NCI-H1105 (cell line): ENCODE measurements at regions not wholly inside any gene's neighbourhood (a gene's known extent, or its start where the extent isn't known, plus 50 kb on each side); places are given as distances from the start of the nearest gene placed in this dataset.

ENCODE experiments used
- DNase-seq: peaks from one replicate; lab custom pipeline; 2025; lab: John Stamatoyannopoulos, UW

DNA sequence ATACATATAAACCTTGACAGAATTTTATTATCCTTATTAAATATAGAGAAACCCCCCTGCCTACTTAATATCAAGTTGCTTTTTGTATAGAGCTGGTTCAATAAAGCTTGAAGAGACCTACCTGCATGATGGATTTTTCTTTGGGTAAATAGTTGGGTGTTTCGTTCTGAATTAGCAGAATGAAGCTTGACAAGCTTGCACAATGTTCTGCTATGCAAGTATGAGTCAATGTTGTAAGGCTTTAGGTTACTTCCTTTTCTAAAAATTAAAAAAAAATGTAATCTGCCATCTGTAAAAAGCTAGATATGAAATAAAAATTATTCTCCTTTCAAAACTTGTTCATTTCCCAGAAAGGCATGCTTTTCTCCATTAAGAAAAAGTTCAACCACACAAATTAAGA lies 1662.6 kb upstream of the SEL1L start:
- DNase-seq: no peak

- no peak for DNase-seq
These were observed 1663.6 kb upstream of the SEL1L start for GRCh38 chr14:83197271-83197670.

GRCh38 chr14:83207550-83207949 lies 1673.9 kb upstream of the SEL1L start:
- no peak for DNase-seq

- DNase-seq: no peak
These were observed 1674.7 kb upstream of the SEL1L start for GRCh38 chr14:83208341-83208740.

DNA sequence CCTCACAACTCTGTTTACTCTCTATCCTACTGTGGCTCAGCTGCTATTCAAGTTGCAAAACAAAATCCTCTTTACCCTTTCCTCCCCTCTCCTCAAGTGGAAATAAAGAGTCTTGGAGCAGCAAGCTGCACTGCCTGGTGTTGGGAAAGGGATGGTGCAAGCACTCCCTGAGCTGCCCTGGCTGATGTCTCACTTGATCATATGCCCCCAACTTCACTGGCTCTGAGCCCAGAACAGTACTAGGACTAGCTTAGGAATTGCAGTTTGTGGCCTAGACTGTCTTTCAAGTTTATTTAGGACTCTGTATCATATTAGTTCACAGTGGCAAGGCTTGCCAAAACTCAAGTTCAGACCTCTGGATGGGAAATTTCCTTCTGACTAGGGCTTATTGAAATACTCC lies 1683.8 kb upstream of the SEL1L start:
- DNase-seq: no peak

DNA sequence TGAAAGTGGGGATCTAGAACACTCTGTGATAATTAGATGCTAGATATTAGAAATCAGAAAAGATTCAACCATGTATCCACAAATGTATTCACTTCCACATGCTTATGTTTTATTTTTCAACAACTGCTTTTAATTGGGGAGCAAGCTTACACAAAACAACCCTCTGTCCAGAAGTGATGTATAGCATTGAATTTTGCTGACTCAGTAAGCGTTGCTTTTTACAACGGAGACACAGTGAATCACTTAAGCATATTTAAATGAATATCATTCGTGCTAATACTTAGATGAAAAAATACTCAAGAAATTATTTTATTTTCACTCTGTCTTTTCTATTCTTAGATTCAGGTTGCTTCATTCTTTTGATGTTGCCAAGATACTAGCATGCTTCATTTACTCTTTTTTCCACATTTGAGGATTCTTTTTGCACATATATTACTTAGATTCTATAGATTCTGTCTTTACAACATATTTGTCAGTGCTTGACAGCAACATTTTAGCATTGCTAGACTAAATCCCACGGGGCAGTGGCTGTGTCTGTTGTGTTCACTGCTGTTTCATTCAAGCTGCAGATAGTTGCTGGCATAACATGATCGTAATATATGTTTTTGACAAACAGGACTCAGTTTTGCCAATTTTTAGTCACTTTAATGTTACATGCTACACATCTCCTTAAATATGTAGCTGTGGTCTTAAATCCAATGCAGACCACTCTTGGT lies 1714.4 kb upstream of the SEL1L start:
- no peak for DNase-seq

DNA sequence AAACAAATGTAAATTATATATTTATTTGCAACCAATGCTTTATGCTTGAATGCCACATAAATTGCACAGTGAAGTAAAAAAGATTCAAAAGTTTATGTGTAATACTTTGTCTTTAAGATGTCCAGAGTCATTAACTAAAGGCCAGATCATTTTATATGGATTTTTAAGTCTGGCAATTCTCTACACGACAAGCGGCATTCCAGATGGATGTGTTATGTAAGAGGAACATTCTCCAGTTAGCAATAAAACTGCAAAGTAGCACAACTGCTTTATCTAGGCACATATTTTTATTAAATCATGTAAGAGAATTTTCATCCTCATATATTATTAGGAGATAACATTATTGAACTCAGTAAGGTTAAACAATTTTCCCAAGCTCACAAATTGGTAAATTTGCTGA lies 1717.7 kb upstream of the SEL1L start:
- DNase-seq: no peak

DNA sequence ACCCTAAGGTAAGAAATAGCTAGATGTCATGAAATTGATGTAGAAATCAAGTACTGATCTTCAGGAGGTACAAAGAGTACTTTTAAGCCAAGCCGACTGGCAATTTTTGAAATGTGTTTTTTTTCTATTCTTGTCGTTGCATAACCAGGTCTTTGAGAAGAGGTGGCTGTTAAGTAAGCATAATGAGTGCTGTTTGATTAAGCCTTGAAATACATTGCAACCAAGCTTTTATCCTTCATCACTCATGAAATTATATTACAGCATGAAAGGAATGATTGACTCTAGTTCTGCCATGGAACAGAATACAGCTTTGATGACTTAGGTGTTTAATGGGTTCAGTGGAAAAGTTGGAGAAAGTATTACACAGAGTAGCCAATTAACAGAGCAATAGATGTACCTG lies 1720.2 kb upstream of the SEL1L start:
- no peak for DNase-seq

GRCh38 chr14:83255015-83255726 lies 1721.5 kb upstream of the SEL1L start:
- DNase-seq: no peak

- DNase-seq: no peak
These were observed 1722.1 kb upstream of the SEL1L start for GRCh38 chr14:83255727-83256090.

GRCh38 chr14:83257466-83258439 lies 1724.1 kb upstream of the SEL1L start:
- no peak for DNase-seq

- DNase-seq: no peak
These were observed 1727.1 kb upstream of the SEL1L start for GRCh38 chr14:83260751-83261150.

GRCh38 chr14:83269583-83269982 lies 1735.9 kb upstream of the SEL1L start:
- no peak for DNase-seq

DNA sequence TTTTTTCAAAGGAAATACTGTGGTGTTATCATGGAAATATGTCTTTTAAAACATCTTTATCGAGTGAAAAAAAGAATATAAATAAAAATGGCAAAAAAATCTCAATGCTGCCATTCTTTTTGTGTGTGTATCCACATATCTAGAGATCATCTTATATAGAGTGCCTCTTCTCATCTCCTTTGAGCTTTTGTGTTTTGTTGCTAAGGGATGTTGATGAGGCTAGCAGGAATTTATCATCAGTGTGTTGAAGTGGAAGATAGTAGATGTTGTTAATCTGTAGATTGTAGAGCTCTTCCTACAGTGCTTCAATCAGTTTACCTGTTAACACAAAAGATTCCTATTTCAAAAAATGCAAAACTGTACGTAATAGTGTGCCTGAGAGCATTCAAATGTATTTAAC lies 1738.0 kb upstream of the SEL1L start:
- DNase-seq: no peak

DNA sequence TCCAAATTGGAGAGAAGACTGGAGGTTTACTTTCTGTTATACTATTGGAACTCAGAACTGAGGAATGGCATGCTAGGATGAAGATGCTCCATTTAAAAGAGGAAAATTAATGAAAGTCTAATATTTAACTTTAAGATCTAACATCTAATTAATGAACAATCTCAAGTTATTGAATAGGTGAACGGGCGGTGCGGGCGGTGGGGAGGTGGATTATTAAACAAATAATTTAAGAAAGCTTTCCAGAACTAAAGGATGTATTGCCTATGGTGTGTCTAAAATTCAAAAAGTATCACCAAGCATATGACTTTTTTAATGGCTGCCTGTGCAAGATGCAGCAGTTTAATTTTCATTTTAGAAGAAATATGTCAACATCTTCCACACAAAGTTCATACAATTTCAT lies 1747.1 kb upstream of the SEL1L start:
- no peak for DNase-seq

DNA sequence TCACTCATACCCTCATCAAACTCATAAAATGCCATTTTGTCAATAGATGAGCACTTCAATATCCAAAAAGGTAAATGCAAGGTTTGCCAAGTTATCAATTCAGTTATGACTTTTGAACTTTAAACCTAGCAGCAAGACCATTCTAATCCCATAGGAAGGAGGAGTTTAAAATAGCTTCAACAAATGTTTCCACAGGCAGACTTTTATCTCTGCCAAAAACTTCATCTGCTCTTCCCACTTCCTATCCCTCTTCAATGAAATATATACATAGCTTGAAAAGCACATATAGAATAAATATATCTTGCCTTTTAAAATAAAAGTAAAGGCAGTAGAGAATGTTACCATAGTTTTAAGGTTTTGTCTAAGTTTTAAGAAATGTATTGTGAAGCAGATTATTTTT lies 1749.1 kb upstream of the SEL1L start:
- DNase-seq: no peak

GRCh38 chr14:83287300-83287699 lies 1753.6 kb upstream of the SEL1L start:
- no peak for DNase-seq

- no peak for DNase-seq
These were observed 1755.7 kb upstream of the SEL1L start for GRCh38 chr14:83289390-83289789.

GRCh38 chr14:83289896-83290295 lies 1756.2 kb upstream of the SEL1L start:
- no peak for DNase-seq

DNA sequence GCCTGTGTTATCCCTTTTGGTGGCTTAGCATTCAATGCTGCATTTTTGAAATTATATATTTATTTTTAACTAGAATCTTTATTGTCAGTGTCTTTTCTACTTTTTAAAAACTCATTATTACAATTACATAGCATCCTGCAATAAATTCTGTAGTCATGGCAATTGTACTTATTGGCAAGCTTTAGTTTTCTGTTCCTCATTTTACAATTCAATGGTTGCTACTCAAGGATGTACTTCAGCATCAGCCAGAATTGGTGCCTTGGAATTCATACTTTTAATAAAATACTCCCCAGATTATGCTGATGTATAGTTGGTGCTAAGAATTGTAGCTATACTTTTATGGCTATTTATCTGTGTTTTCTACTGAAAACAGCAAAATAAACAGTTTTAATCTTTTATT lies 1756.8 kb upstream of the SEL1L start:
- DNase-seq: no peak

DNA sequence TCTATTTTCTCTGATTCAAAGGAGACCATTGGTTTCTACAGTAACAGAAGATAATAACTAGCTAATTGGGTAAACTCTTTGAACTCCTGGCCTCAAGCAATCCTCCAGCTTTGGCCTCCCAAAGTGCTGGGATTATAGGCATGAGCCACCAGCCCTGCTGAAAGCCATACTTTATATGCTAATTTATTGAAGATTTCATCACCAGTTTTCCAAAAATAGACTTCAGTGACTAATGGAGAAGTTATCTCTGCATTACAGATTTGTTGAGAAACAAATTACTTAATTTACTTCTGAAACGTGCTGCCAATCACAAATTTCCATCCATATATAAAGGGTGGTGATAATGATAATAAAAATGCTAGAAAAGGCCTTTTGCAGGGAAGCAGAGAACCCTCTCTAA lies 1758.1 kb upstream of the SEL1L start:
- no peak for DNase-seq

DNA sequence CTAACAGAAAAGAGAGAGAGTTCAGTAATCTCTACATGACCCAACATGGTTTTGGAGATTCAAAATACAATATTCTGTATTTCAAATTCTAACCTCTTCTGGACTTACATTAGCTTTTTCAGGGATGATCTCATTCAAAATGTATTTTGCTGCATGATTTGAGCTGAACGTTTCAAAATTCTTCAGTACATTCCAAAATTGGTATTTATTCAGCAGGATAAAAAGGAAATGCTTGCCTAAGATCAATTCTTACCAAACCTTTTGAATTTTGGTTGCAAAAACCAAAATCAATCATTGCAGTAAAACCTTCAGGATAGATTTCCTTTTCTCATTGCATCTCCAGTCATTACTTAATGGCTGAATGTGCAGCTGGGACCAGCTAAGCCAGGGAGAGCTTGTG lies 1761.3 kb upstream of the SEL1L start:
- DNase-seq: no peak

- no peak for DNase-seq
These were observed 1763.7 kb upstream of the SEL1L start for GRCh38 chr14:83297361-83297760.
